Right renal pelvis (tissue), 4 donors: ENCODE measurements at regions not wholly inside any gene's neighbourhood (a gene's known extent, or its start where the extent isn't known, plus 50 kb on each side); places are given as distances from the start of the nearest gene placed in this dataset.

ENCODE experiments used
- DNase-seq, 4 donors: peaks; one replicate each; pipeline ENCODE4 v3.0.0-alpha.2; 2013; ENCODE audit warnings: low read depth in 4 of 4, low spot score in 3 of 4, missing footprints in 1 of 4

- no peak for DNase-seq
Observed at GRCh38 chr11:80010536-80010935, 569.7 kb upstream of the TENM4 start.

- no peak for DNase-seq
Observed at GRCh38 chr11:80009081-80009480, 568.3 kb upstream of the TENM4 start.

GRCh38 chr11:80007616-80008015, 566.8 kb upstream of the TENM4 start:
- DNase-seq: no peak

- no peak for DNase-seq
Observed at GRCh38 chr11:79990141-79990540, 549.3 kb upstream of the TENM4 start.

- no peak for DNase-seq
Observed at GRCh38 chr11:79982185-79982584, 541.4 kb upstream of the TENM4 start.

- no peak for DNase-seq
Observed at GRCh38 chr11:79980916-79981315, 540.1 kb upstream of the TENM4 start.

GRCh38 chr11:79973721-79974617, 533.1 kb upstream of the TENM4 start:
- no peak for DNase-seq

GRCh38 chr11:79971255-79971654, 530.4 kb upstream of the TENM4 start:
- DNase-seq: no peak

- no peak for DNase-seq
Observed at GRCh38 chr11:79966592-79966991, 525.8 kb upstream of the TENM4 start.

GRCh38 chr11:79963856-79964645, 523.2 kb upstream of the TENM4 start:
- DNase-seq: no peak

- no peak for DNase-seq
Observed at GRCh38 chr11:79960461-79960860, 519.6 kb upstream of the TENM4 start.

GRCh38 chr11:79959318-79959717, 518.5 kb upstream of the TENM4 start:
- no peak for DNase-seq

- no peak for DNase-seq
Observed at GRCh38 chr11:79957702-79958101, 516.9 kb upstream of the TENM4 start.

GRCh38 chr11:79956061-79956460, 515.2 kb upstream of the TENM4 start:
- DNase-seq: no peak

- DNase-seq: no peak
Observed at GRCh38 chr11:79953629-79954028, 512.8 kb upstream of the TENM4 start.

- DNase-seq: no peak
Observed at GRCh38 chr11:79950741-79951140, 509.9 kb upstream of the TENM4 start.

- DNase-seq: no peak
Observed at GRCh38 chr11:79950172-79950571, 509.3 kb upstream of the TENM4 start.

- no peak for DNase-seq
Observed at GRCh38 chr11:79949574-79949973, 508.7 kb upstream of the TENM4 start.

GRCh38 chr11:79942646-79943045, 501.8 kb upstream of the TENM4 start:
- DNase-seq: no peak

GRCh38 chr11:79942090-79942489, 501.3 kb upstream of the TENM4 start:
- DNase-seq: no peak

- DNase-seq: no peak
Observed at GRCh38 chr11:79940974-79941735, 500.3 kb upstream of the TENM4 start.
